Stimulated activated CD4-positive, alpha-beta T cell treated with anti-CD3 and anti-CD28 coated beads, Interleukin-1b, Interleukin-23, amount 100 ng/mL, for 4 hours (primary cell): ENCODE measurements at regions not wholly inside any gene's neighbourhood (a gene's known extent, or its start where the extent isn't known, plus 50 kb on each side); places are given as distances from the start of the nearest gene placed in this dataset.
"Not testable (repeated sequence)": the region's sequence is repeated elsewhere in the genome, so short reads cannot be mapped to it uniquely, and the experiment has no call there.

Experiments used
- DNase-seq, 2 donors: peaks; one replicate each; pipeline ENCODE4 v3.0.0-alpha.2; 2020; ENCODE audit warnings: low read depth in 2 of 2

DNA sequence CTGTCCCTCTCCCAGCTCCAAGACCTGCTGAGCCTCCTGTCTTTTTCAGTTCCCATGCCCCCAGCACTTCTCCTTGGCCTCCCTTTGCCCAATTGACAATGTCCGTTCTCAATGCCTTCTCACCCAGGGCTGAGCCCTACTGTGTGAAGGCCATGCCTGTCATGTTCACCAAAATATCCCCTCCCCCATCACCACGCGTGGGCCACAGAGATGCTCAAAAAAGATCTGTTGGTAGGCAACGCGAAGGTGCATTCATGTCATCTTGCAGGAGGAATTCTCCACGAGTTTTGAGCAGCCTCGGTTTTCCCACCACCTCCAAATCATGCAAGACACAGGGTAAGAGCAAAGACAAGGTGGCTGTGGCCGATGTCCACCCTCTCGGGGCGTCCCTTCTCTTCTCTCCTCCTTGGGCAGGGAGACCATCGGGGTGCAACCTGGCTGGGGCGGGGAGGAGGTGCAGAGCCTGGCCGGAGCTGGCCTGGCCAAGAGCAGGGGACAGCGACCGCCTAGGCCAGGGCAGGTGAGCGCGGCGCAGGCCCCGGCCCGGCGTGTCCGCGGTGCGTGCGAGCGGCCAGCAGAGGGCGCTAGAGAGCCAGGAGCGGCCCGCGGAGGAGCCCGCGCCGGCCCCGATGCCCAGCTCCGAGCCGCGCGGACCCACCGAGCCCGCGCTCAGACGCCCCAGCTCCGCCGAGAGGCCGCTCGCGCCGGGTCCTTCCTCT lies 56.3 kb upstream of the KRTAP5-11 start:
- DNase-seq = peak; percentile 56 to 69

DNA sequence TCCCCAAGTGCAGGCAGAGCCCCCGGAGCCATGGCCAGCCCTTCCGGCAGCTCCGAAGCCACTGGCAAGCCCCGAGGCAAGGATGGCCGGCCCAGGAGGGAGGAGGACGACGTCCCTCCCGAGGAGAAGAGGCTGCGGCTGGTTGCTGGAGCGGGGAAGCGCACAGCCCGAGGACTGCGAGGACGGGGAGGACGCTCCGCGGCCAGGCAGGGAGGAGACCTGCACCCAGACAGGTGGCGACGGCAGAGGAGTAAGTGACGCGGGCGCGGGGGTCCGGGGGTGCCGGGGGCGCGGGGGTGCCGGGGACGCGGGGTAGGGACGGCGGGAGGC lies 56.8 kb upstream of the KRTAP5-11 start:
- DNase-seq = not testable (repeated sequence)

GRCh38 chr11:71639916-71640315 lies 57.2 kb upstream of the KRTAP5-11 start:
- DNase-seq = not testable (repeated sequence)

GRCh38 chr11:71647078-71647477 lies 64.4 kb upstream of the KRTAP5-11 start:
- not testable (repeated sequence) for DNase-seq

DNA sequence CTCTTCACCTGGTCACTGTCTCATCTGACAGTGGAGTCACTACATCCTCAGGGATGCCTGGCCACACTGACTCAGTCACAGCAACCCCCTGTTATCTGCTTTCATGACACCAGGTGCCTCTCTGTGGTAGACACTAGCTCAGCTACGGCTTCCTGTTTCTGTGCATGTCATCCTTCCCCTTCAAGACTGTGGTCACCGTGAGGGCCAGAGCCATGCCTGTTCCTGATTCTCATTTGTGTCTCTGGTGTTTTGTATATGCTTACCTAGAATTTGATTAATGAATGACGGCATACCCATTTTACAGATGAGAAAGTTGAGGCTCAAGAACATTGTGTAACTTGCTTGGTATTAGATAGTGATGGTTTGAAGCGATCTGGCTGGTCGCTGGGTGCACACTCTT lies 70.3 kb upstream of the KRTAP5-11 start:
- DNase-seq = not testable (repeated sequence)

DNA sequence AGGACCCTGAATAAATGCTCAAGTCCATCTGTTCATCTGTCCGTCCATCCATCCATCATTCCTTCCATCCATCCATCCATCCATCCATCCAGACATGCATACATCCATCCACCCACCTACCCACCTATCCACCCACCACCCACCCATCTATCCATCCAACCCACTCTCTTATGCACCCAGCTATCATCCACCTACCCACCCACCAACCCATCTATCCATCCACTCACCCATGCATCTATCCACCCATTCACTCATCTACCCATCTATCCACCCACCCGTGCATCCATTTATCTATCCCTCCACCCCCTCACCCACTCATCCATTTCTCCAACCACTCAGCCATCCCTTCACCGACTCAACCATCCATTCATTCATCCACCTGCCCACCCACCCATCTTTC lies 71.7 kb upstream of the KRTAP5-11 start:
- not testable (repeated sequence) for DNase-seq

- not testable (repeated sequence) for DNase-seq
Measured at GRCh38 chr11:71655041-71655440, 72.4 kb upstream of the KRTAP5-11 start.

DNA sequence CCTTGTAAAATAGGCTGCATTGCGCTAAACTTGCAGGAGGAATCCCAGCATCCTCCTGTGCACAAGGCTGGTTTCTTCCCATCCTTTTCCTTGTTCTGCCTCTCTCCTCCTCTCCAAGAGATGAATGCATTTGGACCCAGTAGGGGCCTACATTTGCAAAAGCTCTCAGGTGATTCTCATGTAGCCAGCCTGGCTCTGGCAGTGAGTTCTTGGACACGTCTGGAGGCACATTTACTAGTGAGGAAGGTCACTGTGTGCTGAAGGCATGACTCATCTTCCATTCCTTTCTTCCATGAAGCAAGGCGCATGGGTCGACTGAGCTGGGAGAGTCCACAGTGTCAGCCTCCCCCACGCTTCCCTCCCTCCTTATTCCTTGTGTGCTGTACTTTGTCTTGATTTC lies 73.8 kb upstream of the KRTAP5-11 start:
- not testable (repeated sequence) for DNase-seq

DNA sequence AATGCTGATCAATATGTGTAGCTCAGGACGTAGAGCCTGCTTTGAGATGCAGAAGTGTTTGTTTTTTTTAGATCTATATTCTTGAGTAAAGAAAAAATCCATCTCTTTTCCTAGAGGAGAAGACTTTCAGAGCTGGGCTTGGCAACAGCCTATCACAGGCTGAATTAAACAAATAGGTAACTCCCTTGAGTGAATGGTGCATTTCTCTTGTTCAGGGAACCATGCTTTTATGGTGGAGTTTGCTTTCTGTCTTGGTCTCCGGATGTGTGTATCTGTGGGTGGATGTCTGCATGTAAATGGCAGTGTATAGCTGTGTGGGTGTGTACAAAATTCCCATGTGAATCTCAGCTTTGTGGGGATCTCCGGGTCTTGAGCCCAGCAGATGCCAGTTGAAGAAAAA lies 82.3 kb upstream of the KRTAP5-11 start:
- not testable (repeated sequence) for DNase-seq

- DNase-seq = not testable (repeated sequence)
Measured at GRCh38 chr11:71698110-71698509, 115.4 kb upstream of the KRTAP5-11 start.

GRCh38 chr11:71698961-71699360 lies 116.3 kb upstream of the KRTAP5-11 start:
- not testable (repeated sequence) for DNase-seq

- not testable (repeated sequence) for DNase-seq
Measured at GRCh38 chr11:71701435-71702291, 119.0 kb upstream of the KRTAP5-11 start.

DNA sequence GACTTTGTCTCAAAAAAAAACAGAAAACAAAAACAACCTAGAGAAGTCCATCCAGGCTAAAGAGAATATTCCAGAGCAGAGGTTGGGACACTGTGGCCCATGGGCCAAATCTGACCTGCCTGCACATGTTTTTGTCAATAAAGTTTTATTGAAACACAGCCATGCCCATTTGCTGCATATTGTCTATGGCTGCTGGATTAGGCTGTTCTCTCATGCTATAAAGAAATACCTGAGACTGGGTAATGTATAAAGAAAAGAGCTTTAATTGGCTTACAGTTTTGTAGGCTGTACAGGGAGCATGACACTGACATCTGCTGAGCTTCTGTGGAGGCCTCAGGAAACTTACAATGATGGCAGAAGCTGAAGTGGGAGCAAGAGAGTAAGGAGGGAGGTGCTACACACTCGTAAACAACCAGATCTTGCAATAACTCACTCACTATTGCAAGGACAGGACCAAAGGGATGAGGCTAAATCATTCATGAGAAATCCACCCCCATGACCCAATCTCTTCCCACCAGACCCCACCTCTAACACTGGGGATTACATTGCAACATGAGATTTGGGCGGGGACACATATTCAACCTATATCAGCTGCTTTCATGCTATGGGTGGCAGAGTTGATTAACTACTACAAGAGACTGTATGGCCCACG lies 122.5 kb upstream of the KRTAP5-11 start:
- not testable (repeated sequence) for DNase-seq

DNA sequence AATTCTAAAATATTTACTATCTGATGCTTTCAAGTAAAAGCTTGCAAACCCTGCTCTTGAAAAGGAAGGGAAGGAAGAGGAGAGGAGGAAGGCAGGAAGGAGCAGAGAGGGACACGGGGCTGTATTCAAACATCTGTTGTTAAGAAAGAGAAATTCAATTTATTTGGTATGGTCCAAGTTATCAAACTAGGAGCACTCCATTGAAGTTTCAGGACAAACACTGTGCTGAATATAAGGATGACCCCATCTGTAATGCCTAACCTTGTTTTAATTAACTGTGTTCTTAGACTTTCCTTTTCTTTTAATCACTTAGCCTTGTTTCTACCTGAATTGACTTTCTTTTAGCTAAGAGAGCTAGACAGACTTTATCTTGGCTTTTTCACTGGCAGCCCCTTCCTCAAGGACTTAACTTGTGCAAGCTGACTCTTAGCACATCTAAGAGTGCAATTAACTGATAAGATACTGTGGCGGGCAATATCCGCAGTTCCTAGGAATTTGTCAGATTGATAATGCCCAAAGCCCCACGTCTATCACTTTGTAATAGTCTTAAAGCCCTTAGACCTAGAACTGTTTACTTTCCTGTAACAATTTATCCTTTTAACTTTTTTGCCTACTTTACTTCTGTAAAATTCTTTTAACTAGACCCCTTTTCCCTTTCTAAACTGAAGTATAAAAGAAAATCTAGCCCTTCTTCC lies 123.2 kb upstream of the KRTAP5-11 start:
- DNase-seq = not testable (repeated sequence)

GRCh38 chr11:71707083-71707482 lies 124.4 kb upstream of the KRTAP5-11 start:
- not testable (repeated sequence) for DNase-seq

DNA sequence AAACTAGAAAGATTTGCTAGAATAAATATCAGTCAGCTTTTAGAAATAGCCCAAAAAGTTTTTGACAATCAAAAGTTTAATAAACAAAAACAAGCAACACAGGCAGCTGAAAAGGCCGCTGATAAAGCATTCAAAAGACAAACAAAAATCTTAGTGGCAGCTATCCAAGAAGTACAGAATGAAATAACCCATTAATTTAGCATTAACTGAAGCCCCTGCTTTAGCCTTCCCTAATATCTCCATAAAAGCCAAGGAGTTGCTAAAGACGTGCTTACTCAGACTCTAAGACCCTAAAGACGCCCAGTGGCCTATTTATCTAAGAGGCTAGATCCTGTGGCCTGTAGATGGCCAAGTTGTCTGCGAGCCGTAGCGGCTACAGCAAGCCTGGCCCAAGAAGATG lies 123.5 kb upstream of the DEFB108B start:
- not testable (repeated sequence) for DNase-seq

DNA sequence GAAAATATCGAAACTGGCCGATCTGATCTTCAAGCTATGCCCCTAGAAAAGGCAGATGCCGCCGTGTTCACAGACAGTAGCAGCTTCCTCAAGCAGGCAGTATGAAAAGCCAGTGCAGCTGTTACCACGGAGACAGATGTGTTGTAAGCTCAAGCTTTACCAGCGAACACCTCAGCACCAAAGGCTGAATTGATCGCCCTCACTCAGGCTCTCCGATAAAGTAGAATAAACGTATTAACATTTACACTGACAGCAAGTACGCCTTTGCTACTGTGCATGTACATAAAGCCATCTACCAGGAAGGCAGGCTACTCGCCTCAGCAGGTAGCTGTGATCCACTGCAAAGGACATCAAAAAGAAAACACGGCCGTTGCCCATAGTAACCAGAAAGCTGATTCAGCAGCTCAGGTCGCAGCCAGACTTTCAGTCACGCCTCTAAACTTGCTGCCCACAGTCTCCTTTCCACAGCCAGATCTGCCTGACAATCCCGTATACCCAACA lies 122.8 kb upstream of the DEFB108B start:
- not testable (repeated sequence) for DNase-seq

DNA sequence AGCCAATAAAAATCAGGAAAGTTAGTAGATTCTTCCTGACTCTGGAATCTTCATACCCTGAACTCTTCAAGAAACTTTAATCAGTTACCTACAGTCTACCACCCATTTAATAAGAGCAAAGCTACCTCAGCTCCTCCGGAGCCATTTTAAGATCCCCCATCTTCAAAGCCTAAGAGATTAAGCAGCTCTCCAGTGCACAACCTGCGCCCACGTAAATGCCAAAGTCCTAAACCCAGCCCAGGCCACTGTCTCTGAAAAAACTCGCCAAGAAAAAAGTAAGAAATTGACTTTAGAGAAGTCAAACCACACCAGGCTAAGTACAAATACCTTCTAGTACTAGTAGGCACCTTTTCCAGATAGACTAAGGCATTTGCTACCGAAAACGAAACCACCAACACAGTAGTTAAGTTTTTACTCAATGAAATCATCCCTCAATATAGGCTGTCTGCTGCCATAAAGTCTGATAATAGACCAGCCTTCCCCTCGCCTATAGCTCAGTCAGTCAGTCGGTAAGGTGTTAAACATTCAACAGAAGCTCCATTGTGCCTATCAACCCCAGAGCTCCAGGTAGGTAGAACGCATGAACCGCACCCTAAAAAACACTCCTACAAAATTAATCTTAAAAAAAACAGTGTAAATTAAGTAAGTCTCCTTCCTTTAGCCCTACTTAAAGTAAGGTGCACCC lies 122.2 kb upstream of the DEFB108B start:
- not testable (repeated sequence) for DNase-seq

DNA sequence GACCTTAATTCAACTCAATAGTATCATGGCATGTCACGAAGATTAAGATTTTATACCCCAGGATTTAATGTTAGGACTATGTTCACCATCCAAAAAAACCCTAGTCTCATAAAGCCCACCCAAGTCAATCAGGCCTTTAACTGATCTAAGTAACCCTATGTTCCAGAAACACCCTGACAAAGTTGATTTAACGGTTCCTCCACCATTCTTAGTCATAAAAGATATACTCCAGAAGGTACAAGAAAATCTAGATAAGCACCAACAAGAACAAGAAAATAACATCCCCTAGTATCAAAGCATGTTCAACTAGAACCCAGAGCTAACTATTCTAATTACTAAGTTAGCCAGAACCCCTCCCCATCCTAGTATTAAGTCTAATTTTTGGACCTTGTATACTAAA lies 120.7 kb upstream of the DEFB108B start:
- DNase-seq = not testable (repeated sequence)

GRCh38 chr11:71712846-71713245 lies 120.2 kb upstream of the DEFB108B start:
- not testable (repeated sequence) for DNase-seq

GRCh38 chr11:71714510-71714909 lies 118.5 kb upstream of the DEFB108B start:
- DNase-seq = not testable (repeated sequence)
